A673 (cell line): ENCODE measurements at regions not wholly inside any gene's neighbourhood (a gene's known extent, or its start where the extent isn't known, plus 50 kb on each side); places are given as distances from the start of the nearest gene placed in this dataset.

ENCODE experiments used
- BruUV-seq: library from RNA; stranded (reverse); fragments of 400-500 nt; replicated peaks from 2 replicates; lab custom pipeline; 2021; lab: Mats Ljungman, UMichigan
- CTCF ChIA-PET: fragments of 300-600 bp; sonication (Branson Sonifier 250); formaldehyde crosslinking; loops from one replicate; lab custom pipeline; 2022; ENCODE audit warnings: antibody characterized with exemption; lab: Charles Lee
- POLR2A ChIA-PET: fragments of 300-600 bp; sonication (Branson Sonifier 250); formaldehyde crosslinking; loops from one replicate; lab custom pipeline; 2022; ENCODE audit warnings: antibody characterized with exemption; ENCODE audit not compliant: low non-redundant PET; lab: Charles Lee
- DNase-seq: peaks from one replicate; pipeline ENCODE4 v3.0.0-alpha.2; 2015; ENCODE audit warnings: low spot score
- H3K27ac ChIP-seq: fragments of 200-600 bp; sonication (generic); 2 replicates; pipeline ENCODE4 v1.5.1; 2016; ENCODE audit warnings: mixed run types, low read depth, mild to moderate bottlenecking, mixed read lengths, antibody characterized with exemption, low read length; ENCODE audit not compliant: poor library complexity, severe bottlenecking
- H3K27me3 ChIP-seq: fragments of 200-600 bp; sonication (generic); replicated peaks from 2 replicates; pipeline ENCODE4 v1.6.1; 2017; ENCODE audit warnings: mixed run types, low read depth, mild to moderate bottlenecking, mixed read lengths, antibody characterized with exemption, low read length; ENCODE audit not compliant: insufficient read depth, poor library complexity
- H3K36me3 ChIP-seq: fragments of 200-600 bp; sonication (generic); 2 replicates; pipeline ENCODE4 v1.6.1; 2016; ENCODE audit warnings: mixed run types, mild to moderate bottlenecking, mixed read lengths, antibody characterized with exemption, low read length; ENCODE audit not compliant: insufficient read depth, poor library complexity, severe bottlenecking
- H3K4me1 ChIP-seq: fragments of 200-600 bp; sonication (generic); 2 replicates; pipeline ENCODE4 v1.6.1; 2017; ENCODE audit warnings: mixed run types, mild to moderate bottlenecking, mixed read lengths, antibody characterized with exemption, low read length; ENCODE audit not compliant: insufficient read depth, poor library complexity, severe bottlenecking
- H3K4me3 ChIP-seq: fragments of 200-600 bp; sonication (generic); 2 replicates; pipeline ENCODE4 v1.5.1; 2016; ENCODE audit warnings: low read depth, mixed run types, mild to moderate bottlenecking, mixed read lengths, low read length; ENCODE audit not compliant: poor library complexity, severe bottlenecking
- H3K9me3 ChIP-seq: fragments of 200-600 bp; sonication (generic); 2 replicates; pipeline ENCODE4 v1.6.1; 2016; ENCODE audit warnings: mixed run types, low read depth, mild to moderate bottlenecking, mixed read lengths, antibody characterized with exemption, low read length; ENCODE audit not compliant: poor library complexity, severe bottlenecking
- CTCF ChIP-seq: fragments of 300-800, 200-600 bp; sonication (generic); conservative IDR thresholded peaks from 2 replicates; pipeline ENCODE4 v1.5.1; 2017; ENCODE audit warnings: low read depth, mild to moderate bottlenecking, antibody characterized with exemption, low read length, moderate library complexity, mixed read lengths
- EZH2 ChIP-seq: fragments of 200-600 bp; sonication (generic); IDR thresholded peaks from 2 replicates; pipeline ENCODE4 v1.6.1; 2017; ENCODE audit warnings: borderline replicate concordance, low read depth, mild to moderate bottlenecking, mixed read lengths, antibody characterized with exemption, low read length; ENCODE audit not compliant: poor library complexity, severe bottlenecking
- intact Hi-C: fragments of 100-400 bp; cut with micrococcal nuclease; formaldehyde crosslinking; loops from one replicate; pipeline ENCODE4 v1.10.0; 2022; ENCODE audit not compliant: unreplicated experiment

GRCh38 chr18:64876833-64877232 lies 727.9 kb upstream of the LINC00305 start:
- TF ChIP-seq CTCF (no peak), EZH2 (no peak)
- H3K27me3 ChIP-seq: no peaks in the 10 kb centered on the region
- CTCF ChIA-PET: no interaction called here
- intact Hi-C loops: no loop called here
- H3K4me3 ChIP-seq: no peak overlapping the region
- BruUV-seq: no TSS peak
- no peaks in the 10 kb centered on the region for H3K4me1 ChIP-seq
- no peak overlapping the region for H3K27ac ChIP-seq
- H3K9me3 ChIP-seq: no peaks in the 10 kb centered on the region
- no peak for DNase-seq
- POLR2A ChIA-PET: no interaction called here
- no peaks in the 10 kb centered on the region for H3K36me3 ChIP-seq

GRCh38 chr18:64872710-64873458 lies 724.0 kb upstream of the LINC00305 start:
- Histone ChIP-seq H3K27ac (no peak overlapping the region), H3K4me1 (no peaks in the 10 kb centered on the region), H3K9me3 (no peaks in the 10 kb centered on the region), H3K36me3 (no peaks in the 10 kb centered on the region), H3K27me3 (no peaks in the 10 kb centered on the region), H3K4me3 (no peak overlapping the region)
- BruUV-seq: no TSS peak
- TF ChIP-seq CTCF (no peak), EZH2 (no peak)
- CTCF ChIA-PET: no interaction called here
- POLR2A ChIA-PET: no interaction called here
- no peak for DNase-seq
- intact Hi-C loops: no loop called here

- H3K4me3 ChIP-seq: no peak overlapping the region
- TF ChIP-seq EZH2: no peak
- no peak for TF ChIP-seq CTCF
- CTCF ChIA-PET: no interaction called here
Observed at GRCh38 chr18:64854112-64854511, 705.2 kb upstream of the LINC00305 start.

More at GRCh38 chr18:64854112-64854511, 705.2 kb upstream of the LINC00305 start:
- BruUV-seq: no TSS peak
- no peaks in the 10 kb centered on the region for H3K9me3 ChIP-seq
- H3K36me3 ChIP-seq: no peaks in the 10 kb centered on the region
- H3K27ac ChIP-seq: no peak overlapping the region
- no peaks in the 10 kb centered on the region for H3K4me1 ChIP-seq
- DNase-seq: no peak
- POLR2A ChIA-PET: no interaction called here
- H3K27me3 ChIP-seq: no peaks in the 10 kb centered on the region
- intact Hi-C loops: no loop called here
